ENCODE measurements at regions not wholly inside any gene's neighbourhood (a gene's known extent, or its start where the extent isn't known, plus 50 kb on each side); places are given as distances from the start of the nearest gene placed in this dataset.

DNA sequence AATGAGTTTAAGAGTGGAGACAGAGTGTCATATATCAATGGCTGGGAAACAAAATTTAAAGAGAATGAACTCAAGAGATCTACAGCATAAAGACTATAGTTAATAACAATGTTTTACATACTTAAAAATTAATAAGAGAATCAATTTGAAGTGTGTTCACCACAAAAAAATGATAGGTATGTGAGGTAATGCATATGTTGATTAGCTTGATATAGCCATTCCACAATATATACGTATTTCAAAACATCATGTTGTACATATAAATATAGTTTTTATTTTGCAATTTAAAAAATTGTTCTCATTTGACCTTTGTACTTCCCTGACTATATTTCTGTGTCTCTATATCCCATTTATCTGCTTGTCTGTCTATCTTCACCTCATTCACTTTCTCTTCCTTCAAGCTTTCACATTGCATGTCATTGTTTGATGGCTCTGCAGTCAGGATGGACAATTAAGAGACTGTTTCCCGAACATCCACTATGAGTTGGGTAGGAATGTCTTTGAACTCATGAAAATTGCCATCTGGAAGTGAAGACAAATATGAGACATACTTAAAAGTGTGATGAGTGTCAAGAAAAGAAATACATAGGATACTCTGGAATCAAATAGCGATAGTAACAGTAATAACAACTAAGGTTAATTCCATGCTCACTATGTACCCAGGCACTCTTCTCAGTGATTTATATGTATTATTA is 359.9 kb upstream of the ACTBL2 start:
- no peaks in the 10 kb centered on the region for H3K36me3 Mint-ChIP-seq (ENCODE audit: insufficient read depth, unreplicated experiment)
- BruUV-seq (replicated peaks), result no TSS peak
- H3K4me1 Mint-ChIP-seq (ENCODE audit: low read depth, unreplicated experiment), result peaks cover 55% of the 10 kb centered on the region
- no peaks in the 10 kb centered on the region for H3K27me3 Mint-ChIP-seq (ENCODE audit: unreplicated experiment)
- H3K9me3 Mint-ChIP-seq (ENCODE audit: low read depth, unreplicated experiment), result peaks cover 4% of the 10 kb centered on the region
- intact Hi-C loops (cut with micrococcal nuclease; ENCODE audit: unreplicated experiment), result no loop called here
- no peak for DNase-seq
- TF ChIP-seq, protein P1, sequence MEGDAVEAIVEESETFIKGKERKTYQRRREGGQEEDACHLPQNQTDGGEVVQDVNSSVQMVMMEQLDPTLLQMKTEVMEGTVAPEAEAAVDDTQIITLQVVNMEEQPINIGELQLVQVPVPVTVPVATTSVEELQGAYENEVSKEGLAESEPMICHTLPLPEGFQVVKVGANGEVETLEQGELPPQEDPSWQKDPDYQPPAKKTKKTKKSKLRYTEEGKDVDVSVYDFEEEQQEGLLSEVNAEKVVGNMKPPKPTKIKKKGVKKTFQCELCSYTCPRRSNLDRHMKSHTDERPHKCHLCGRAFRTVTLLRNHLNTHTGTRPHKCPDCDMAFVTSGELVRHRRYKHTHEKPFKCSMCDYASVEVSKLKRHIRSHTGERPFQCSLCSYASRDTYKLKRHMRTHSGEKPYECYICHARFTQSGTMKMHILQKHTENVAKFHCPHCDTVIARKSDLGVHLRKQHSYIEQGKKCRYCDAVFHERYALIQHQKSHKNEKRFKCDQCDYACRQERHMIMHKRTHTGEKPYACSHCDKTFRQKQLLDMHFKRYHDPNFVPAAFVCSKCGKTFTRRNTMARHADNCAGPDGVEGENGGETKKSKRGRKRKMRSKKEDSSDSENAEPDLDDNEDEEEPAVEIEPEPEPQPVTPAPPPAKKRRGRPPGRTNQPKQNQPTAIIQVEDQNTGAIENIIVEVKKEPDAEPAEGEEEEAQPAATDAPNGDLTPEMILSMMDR (IDR thresholded peaks at IDR 0.05; ENCODE audit: unreplicated experiment), result no peak
- peak overlapping the region; percentile 35 for H3K4me3 Mint-ChIP-seq (ENCODE audit: low read depth, unreplicated experiment)
- CTCF ChIA-PET, result interaction anchor here (1.1 kb wide), 1 partner anchor 35 kb away, joined by 3 read pairs; no protein-coding TSS in a partner anchor
- H3K27ac Mint-ChIP-seq (ENCODE audit: unreplicated experiment), result peak overlapping the region; percentile 18

DNA sequence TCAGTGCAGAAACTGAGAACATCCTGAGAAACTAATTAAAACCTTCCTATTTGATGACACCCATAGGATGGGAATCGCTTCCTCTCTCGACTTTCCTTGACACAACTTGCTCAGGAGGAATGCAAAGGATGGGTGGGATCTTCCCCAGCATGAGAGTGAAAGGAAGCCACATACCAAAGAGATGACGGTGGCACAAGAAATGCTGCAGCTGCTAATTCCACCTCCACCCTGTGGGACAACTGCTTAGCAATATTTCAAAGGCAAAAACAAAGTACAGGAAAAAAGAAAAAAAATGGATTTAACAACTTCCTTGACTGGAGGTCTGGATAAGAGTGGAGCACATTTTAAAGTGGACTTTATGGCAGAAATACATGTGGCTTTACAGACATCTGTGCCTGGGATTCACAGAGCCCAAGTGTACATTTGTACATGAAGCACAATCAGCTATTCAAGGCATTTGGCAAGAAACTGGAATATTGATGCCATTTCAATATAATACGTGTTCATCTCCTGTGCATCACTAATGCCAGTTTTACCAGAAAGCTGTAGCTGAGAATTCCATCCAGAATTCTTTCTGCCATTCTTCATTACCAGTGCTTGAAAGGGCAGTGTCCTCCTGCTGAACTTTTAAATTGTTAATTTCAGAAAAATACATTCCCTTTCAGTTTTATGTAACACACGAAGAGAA is 359.2 kb upstream of the ACTBL2 start:
- TF ChIP-seq, protein P1 (IDR thresholded peaks at IDR 0.05; ENCODE audit: unreplicated experiment), result no peak
- H3K4me3 Mint-ChIP-seq (ENCODE audit: low read depth, unreplicated experiment), result peak overlapping the region; percentile 35
- peak; percentile 50 for DNase-seq
- CTCF ChIA-PET, result interaction anchor here (1.1 to 1.3 kb wide), 2 partner anchors 34 to 63 kb away, joined by 3 read pairs; no protein-coding TSS in a partner anchor
- peak overlapping the region; percentile 18 for H3K27ac Mint-ChIP-seq (ENCODE audit: unreplicated experiment)
- H3K36me3 Mint-ChIP-seq (ENCODE audit: insufficient read depth, unreplicated experiment), result no peaks in the 10 kb centered on the region
- peaks cover 60% of the 10 kb centered on the region for H3K4me1 Mint-ChIP-seq (ENCODE audit: low read depth, unreplicated experiment)
- H3K9me3 Mint-ChIP-seq (ENCODE audit: low read depth, unreplicated experiment), result peaks cover 4% of the 10 kb centered on the region
- BruUV-seq (replicated peaks), result no TSS peak
- H3K27me3 Mint-ChIP-seq (ENCODE audit: unreplicated experiment), result no peaks in the 10 kb centered on the region
- intact Hi-C loops (cut with micrococcal nuclease; ENCODE audit: unreplicated experiment), result no loop called here

DNA sequence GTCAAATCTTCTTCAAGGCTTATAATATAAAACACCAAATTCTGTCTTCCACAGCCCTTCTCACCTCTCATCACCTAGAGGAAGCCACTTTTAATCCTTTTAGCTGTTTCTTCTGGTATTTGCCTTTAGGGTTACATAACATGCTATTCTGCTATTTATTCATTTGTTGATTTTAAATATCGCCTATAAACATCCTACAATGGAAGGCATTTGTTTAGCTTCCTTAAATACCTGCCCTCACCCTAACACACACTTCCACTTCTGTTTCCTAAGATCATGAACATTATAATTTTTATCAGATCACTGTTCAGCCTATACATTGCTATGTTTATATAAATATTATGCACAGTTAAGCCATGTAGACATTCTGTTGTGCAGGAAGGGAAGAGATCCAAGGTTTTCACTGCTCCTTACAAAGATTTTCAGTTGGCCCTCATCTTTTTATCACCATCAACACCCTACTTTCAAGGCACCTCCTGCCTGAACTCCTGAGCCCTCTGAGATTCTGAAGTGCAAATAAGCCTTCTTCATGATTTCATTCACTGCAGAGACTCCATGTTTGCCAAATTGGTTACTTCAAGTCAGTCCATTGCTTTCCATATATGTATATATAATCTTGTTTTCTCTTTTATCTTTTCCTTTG is 356.9 kb upstream of the ACTBL2 start:
- Mint-ChIP-seq H3K4me3 (ENCODE audit: low read depth, unreplicated experiment) (no peak overlapping the region), H3K9me3 (ENCODE audit: low read depth, unreplicated experiment) (no peaks in the 10 kb centered on the region), H3K27me3 (ENCODE audit: unreplicated experiment) (no peaks in the 10 kb centered on the region), H3K36me3 (ENCODE audit: insufficient read depth, unreplicated experiment) (no peaks in the 10 kb centered on the region), H3K4me1 (ENCODE audit: low read depth, unreplicated experiment) (peaks cover 71% of the 10 kb centered on the region), H3K27ac (ENCODE audit: unreplicated experiment) (peak overlapping the region; percentile 64)
- TF ChIP-seq, protein P1 (IDR thresholded peaks at IDR 0.05; ENCODE audit: unreplicated experiment), result no peak
- DNase-seq, result no peak
- intact Hi-C loops (cut with micrococcal nuclease; ENCODE audit: unreplicated experiment), result loop anchor here (2.0 to 5.0 kb wide), 2 partner anchors 15 to 147 kb away; no protein-coding TSS in a partner anchor
- BruUV-seq (replicated peaks), result no TSS peak
- CTCF ChIA-PET, result interaction anchor here (2.5 kb wide), 1 partner anchor 15 kb away, joined by 11 read pairs; no protein-coding TSS in a partner anchor

DNA sequence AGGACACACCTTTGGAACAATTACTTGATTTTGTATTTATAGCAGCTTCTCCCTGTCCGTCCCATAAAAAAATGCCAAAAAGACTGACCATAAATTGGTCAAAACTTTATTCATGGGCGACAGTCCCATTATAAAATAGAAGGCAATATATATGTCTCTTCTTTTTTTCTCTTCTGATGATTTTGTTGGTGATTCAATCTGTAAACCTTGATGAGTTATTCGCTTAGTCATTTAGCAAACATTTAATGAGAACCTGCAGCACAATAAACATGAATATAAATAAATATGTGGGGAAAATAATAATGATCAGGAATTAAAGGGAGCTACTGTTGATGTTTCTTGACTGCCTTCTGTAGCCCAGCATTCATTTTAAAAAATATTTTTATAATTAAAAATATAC is 356.4 kb upstream of the ACTBL2 start:
- Mint-ChIP-seq H3K4me1 (ENCODE audit: low read depth, unreplicated experiment) (peaks cover 75% of the 10 kb centered on the region), H3K27ac (ENCODE audit: unreplicated experiment) (peak overlapping the region; percentile 64), H3K27me3 (ENCODE audit: unreplicated experiment) (no peaks in the 10 kb centered on the region), H3K4me3 (ENCODE audit: low read depth, unreplicated experiment) (no peak overlapping the region), H3K36me3 (ENCODE audit: insufficient read depth, unreplicated experiment) (no peaks in the 10 kb centered on the region), H3K9me3 (ENCODE audit: low read depth, unreplicated experiment) (no peaks in the 10 kb centered on the region)
- intact Hi-C loops (cut with micrococcal nuclease; ENCODE audit: unreplicated experiment), result loop anchor here (2.0 to 5.0 kb wide), 2 partner anchors 14 to 147 kb away; no protein-coding TSS in a partner anchor
- TF ChIP-seq, protein P1 (IDR thresholded peaks at IDR 0.05; ENCODE audit: unreplicated experiment), result no peak
- BruUV-seq (replicated peaks), result no TSS peak
- CTCF ChIA-PET, result interaction anchor here (2.5 kb wide), 1 partner anchor 14 kb away, joined by 11 read pairs; no protein-coding TSS in a partner anchor
- no peak for DNase-seq
